Mesenchymal stem cell (in vitro differentiated cells and primary cell): ENCODE measurements at regions not wholly inside any gene's neighbourhood (a gene's known extent, or its start where the extent isn't known, plus 50 kb on each side); places are given as distances from the start of the nearest gene placed in this dataset.

ENCODE experiments used
- DNase-seq: peaks from one replicate; pipeline ENCODE4 v3.0.0-alpha.2; 2013
- H2AFZ ChIP-seq: one replicate; pipeline ENCODE4 v1.6.1; 2013; ENCODE audit warnings: low read depth, mild to moderate bottlenecking, control low read depth, inconsistent platforms, low read length, moderate library complexity
- H2AK5ac ChIP-seq: 2 replicates; pipeline ENCODE4 v1.6.1; 2013; ENCODE audit warnings: low read length, moderate library complexity, mild to moderate bottlenecking, inconsistent platforms; ENCODE audit not compliant: severe bottlenecking
- H2BK120ac ChIP-seq: one replicate; pipeline ENCODE4 v1.6.1; 2013; ENCODE audit warnings: low read depth, mild to moderate bottlenecking, inconsistent platforms, low read length, moderate library complexity
- H2BK12ac ChIP-seq, 2 experiments: one replicate each; pipeline ENCODE4 v1.6.1; 2013; ENCODE audit warnings: inconsistent platforms in 2 of 2, low read length in 2 of 2, mild to moderate bottlenecking in 2 of 2, moderate library complexity in 2 of 2, control low read depth in 1 of 2
- H2BK15ac ChIP-seq: one replicate; pipeline ENCODE4 v1.6.1; 2013; ENCODE audit warnings: mild to moderate bottlenecking, low read depth, inconsistent platforms; ENCODE audit not compliant: poor library complexity, severe bottlenecking
- H2BK5ac ChIP-seq: 2 replicates; pipeline ENCODE4 v1.6.1; 2013; ENCODE audit warnings: low read depth, mild to moderate bottlenecking, low read length, control low read depth, inconsistent platforms; ENCODE audit not compliant: poor library complexity, severe bottlenecking
- H3K14ac ChIP-seq, 2 experiments: one replicate each; pipeline ENCODE4 v1.6.1; 2013; ENCODE audit warnings: inconsistent platforms in 2 of 2, low read length in 2 of 2, control low read depth in 1 of 2, mild to moderate bottlenecking in 1 of 2, moderate library complexity in 1 of 2
- H3K18ac ChIP-seq, 2 experiments: one replicate each; pipeline ENCODE4 v1.6.1; 2013; ENCODE audit warnings: inconsistent platforms in 2 of 2, low read length in 2 of 2, control low read depth in 1 of 2, low read depth in 1 of 2, mild to moderate bottlenecking in 1 of 2
- H3K23ac ChIP-seq, 2 experiments: one replicate each; pipeline ENCODE4 v1.6.1; 2013; ENCODE audit warnings: inconsistent platforms in 2 of 2, low read length in 2 of 2, mild to moderate bottlenecking in 2 of 2, moderate library complexity in 2 of 2, control low read depth in 1 of 2
- H3K27ac ChIP-seq: 2 replicates; pipeline ENCODE4 v1.5.1; 2013; ENCODE audit warnings: mild to moderate bottlenecking, moderate library complexity, low read length, control low read depth, inconsistent platforms; ENCODE audit not compliant: poor library complexity, severe bottlenecking
- H3K27me3 ChIP-seq, 2 experiments: 2 replicates each; pipeline versions ENCODE4 v1.6.1 to v1.7.0; 2013; ENCODE audit warnings: low read length in 2 of 2, mild to moderate bottlenecking in 2 of 2, moderate library complexity in 2 of 2, control low read depth in 1 of 2, inconsistent platforms in 1 of 2; ENCODE audit not compliant: control insufficient read depth in 1 of 2, insufficient read depth in 1 of 2
- H3K36me3 ChIP-seq, 2 experiments: 2 replicates each; pipeline versions ENCODE4 v1.6.1 to v1.7.0; 2013; ENCODE audit warnings: low read length in 2 of 2, control low read depth in 1 of 2, inconsistent platforms in 1 of 2, low read depth in 1 of 2, mild to moderate bottlenecking in 1 of 2; ENCODE audit not compliant: insufficient read depth in 2 of 2, control insufficient read depth in 1 of 2
- H3K4ac ChIP-seq, 2 experiments: one replicate each; pipeline ENCODE4 v1.6.1; 2013; ENCODE audit warnings: inconsistent platforms in 2 of 2, low read length in 2 of 2, mild to moderate bottlenecking in 2 of 2, moderate library complexity in 2 of 2, control low read depth in 1 of 2, low read depth in 1 of 2
- H3K4me1 ChIP-seq: 2 replicates; pipeline ENCODE4 v1.6.1; 2013; ENCODE audit warnings: low read depth, low read length, control low read depth; ENCODE audit not compliant: control insufficient read depth, insufficient read depth
- H3K4me2 ChIP-seq: 2 replicates; pipeline ENCODE4 v1.6.1; 2013; ENCODE audit warnings: low read length, mild to moderate bottlenecking, inconsistent platforms; ENCODE audit not compliant: poor library complexity, severe bottlenecking
- H3K4me3 ChIP-seq, 2 experiments: 2 replicates each; pipeline versions ENCODE4 v1.5.1 to v1.7.0; 2013; ENCODE audit warnings: low read length in 2 of 2, mild to moderate bottlenecking in 2 of 2, control low read depth in 1 of 2, low read depth in 1 of 2; ENCODE audit not compliant: insufficient read depth in 1 of 2
- H3K79me1 ChIP-seq: replicated peaks from 2 replicates; pipeline ENCODE4 v1.6.1; 2013; ENCODE audit warnings: mild to moderate bottlenecking, control low read depth, low read length, inconsistent platforms; ENCODE audit not compliant: poor library complexity, severe bottlenecking
- H3K9ac ChIP-seq: 2 replicates; pipeline ENCODE4 v1.7.0; 2013; ENCODE audit warnings: mild to moderate bottlenecking, low read length, moderate library complexity
- H3K9me3 ChIP-seq: 2 replicates; pipeline ENCODE4 v1.7.0; 2013; ENCODE audit warnings: mild to moderate bottlenecking, low read length; ENCODE audit not compliant: control insufficient read depth
- H4K8ac ChIP-seq: one replicate; pipeline ENCODE4 v1.6.1; 2013; ENCODE audit warnings: inconsistent platforms, mild to moderate bottlenecking, low read length, moderate library complexity
- H4K91ac ChIP-seq: one replicate; pipeline ENCODE4 v1.6.1; 2013; ENCODE audit warnings: mild to moderate bottlenecking, low read length, inconsistent platforms
- WGBS: methylation state at CpG from one replicate; pipeline ENCODE4 v1.1.7; 2013; ENCODE audit warnings: mixed read lengths; 5-methylcytosine and 5-hydroxymethylcytosine counted together

GRCh38 chr5:87007737-87008136, 259.9 kb upstream of the RASA1 start:
- H2BK5ac ChIP-seq: no peak overlapping the region
- no peak overlapping the region for H3K4me3 ChIP-seq
- H3K18ac ChIP-seq: no peak overlapping the region
- H3K4ac ChIP-seq: no peak overlapping the region
- H3K27me3 ChIP-seq: no peaks in the 10 kb centered on the region
- no peak overlapping the region for H2BK12ac ChIP-seq
- H2BK15ac ChIP-seq: no peak overlapping the region
- peaks cover 3% of the 10 kb centered on the region for H3K4me1 ChIP-seq
- no peaks in the 10 kb centered on the region for H3K79me1 ChIP-seq
- no peak for DNase-seq
- no peaks in the 10 kb centered on the region for H3K36me3 ChIP-seq
- H4K91ac ChIP-seq: no peak overlapping the region
- H3K27ac ChIP-seq: peak overlapping the region; percentile 83
- H2AFZ ChIP-seq: no peak overlapping the region
- H3K14ac ChIP-seq: no peak overlapping the region
- no peak overlapping the region for H3K23ac ChIP-seq
- H3K4me2 ChIP-seq: no peak overlapping the region
- H4K8ac ChIP-seq: no peak overlapping the region
- H3K9me3 ChIP-seq: no peaks in the 10 kb centered on the region
- peak overlapping the region; percentile 90 for H2AK5ac ChIP-seq
- no peak overlapping the region for H3K9ac ChIP-seq
- H2BK120ac ChIP-seq: no peak overlapping the region

GRCh38 chr5:87008751-87009560, 258.7 kb upstream of the RASA1 start:
- Histone ChIP-seq H4K91ac (no peak overlapping the region), H3K23ac (no peak overlapping the region), H3K4me3 (no peak overlapping the region), H3K36me3 (no peaks in the 10 kb centered on the region), H2BK15ac (no peak overlapping the region), H3K79me1 (no peaks in the 10 kb centered on the region), H2BK120ac (no peak overlapping the region), H3K27me3 (no peaks in the 10 kb centered on the region), H3K18ac (no peak overlapping the region), H3K9me3 (no peaks in the 10 kb centered on the region), H2BK12ac (no peak overlapping the region), H2AFZ (no peak overlapping the region), H3K4me1 (peaks cover 3% of the 10 kb centered on the region), H4K8ac (no peak overlapping the region), H3K4ac (no peak overlapping the region), H3K27ac (peak overlapping the region; percentile 29), H3K4me2 (no peak overlapping the region), H2BK5ac (no peak overlapping the region), H3K9ac (no peak overlapping the region), H3K14ac (no peak overlapping the region), H2AK5ac (no peak overlapping the region)
- peak; percentile 57 for DNase-seq
- WGBS: 52% methylated on average over 4 of the region's 5 CpGs

- Histone ChIP-seq H2BK5ac (no peak overlapping the region), H2AFZ (no peak overlapping the region), H3K4me2 (no peak overlapping the region), H3K79me1 (no peaks in the 10 kb centered on the region), H3K36me3 (no peaks in the 10 kb centered on the region), H2AK5ac (no peak overlapping the region), H4K91ac (no peak overlapping the region), H3K18ac (no peak overlapping the region), H3K23ac (no peak overlapping the region), H3K14ac (no peak overlapping the region), H3K27me3 (no peaks in the 10 kb centered on the region), H3K9me3 (no peaks in the 10 kb centered on the region), H2BK120ac (no peak overlapping the region), H2BK12ac (no peak overlapping the region), H2BK15ac (no peak overlapping the region), H3K4me1 (peaks cover 3% of the 10 kb centered on the region), H3K4me3 (no peak overlapping the region), H3K4ac (no peak overlapping the region), H3K27ac (no peak overlapping the region), H3K9ac (peak overlapping the region; percentile 20), H4K8ac (no peak overlapping the region)
- no peak for DNase-seq
- WGBS: 82% methylated on average over 3 of the region's 3 CpGs
Measured at GRCh38 chr5:87010736-87011135, 256.9 kb upstream of the RASA1 start.

- Histone ChIP-seq H3K4me1 (peaks cover 3% of the 10 kb centered on the region), H2BK15ac (no peak overlapping the region), H2BK120ac (no peak overlapping the region), H3K4ac (no peak overlapping the region), H2BK5ac (no peak overlapping the region), H3K14ac (no peak overlapping the region), H3K4me2 (no peak overlapping the region), H3K23ac (no peak overlapping the region), H2AK5ac (no peak overlapping the region), H2BK12ac (no peak overlapping the region), H4K91ac (no peak overlapping the region), H4K8ac (no peak overlapping the region), H3K79me1 (no peaks in the 10 kb centered on the region), H2AFZ (no peak overlapping the region), H3K27me3 (no peaks in the 10 kb centered on the region), H3K36me3 (no peaks in the 10 kb centered on the region), H3K4me3 (no peak overlapping the region), H3K27ac (no peak overlapping the region), H3K9ac (no peak overlapping the region), H3K18ac (no peak overlapping the region), H3K9me3 (no peaks in the 10 kb centered on the region)
- WGBS: no CpG with 5 or more reads among the region's 1 CpG
- no peak for DNase-seq
Measured at GRCh38 chr5:87015901-87016300, 251.8 kb upstream of the RASA1 start.
